T1000 (cell line): ENCODE measurements at regions not wholly inside any gene's neighbourhood (a gene's known extent, or its start where the extent isn't known, plus 50 kb on each side); places are given as distances from the start of the nearest gene placed in this dataset.

ENCODE experiments used
- DNase-seq: peaks from one replicate; lab custom pipeline; 2025; ENCODE audit warnings: mixed read lengths; lab: John Stamatoyannopoulos, UW

GRCh38 chr5:74188351-74189105 is 452.0 kb downstream of the ENC1 start:
- DNase-seq = no peak

- no peak for DNase-seq
These were observed 452.8 kb downstream of the ENC1 start for GRCh38 chr5:74187757-74188156.

GRCh38 chr5:74186356-74187315 is 453.9 kb downstream of the ENC1 start:
- no peak for DNase-seq

GRCh38 chr5:74185599-74185998 is 454.9 kb downstream of the ENC1 start:
- DNase-seq = no peak

GRCh38 chr5:74184649-74185048 is 455.9 kb downstream of the ENC1 start:
- DNase-seq = no peak

- no peak for DNase-seq
These were observed 457.5 kb downstream of the ENC1 start for GRCh38 chr5:74183041-74183440.

- no peak for DNase-seq
These were observed 457.9 kb downstream of the ENC1 start for GRCh38 chr5:74182603-74183002.

GRCh38 chr5:74179701-74180100 is 460.8 kb downstream of the ENC1 start:
- DNase-seq = no peak

GRCh38 chr5:74179179-74179578 is 461.3 kb downstream of the ENC1 start:
- peak; percentile 33 for DNase-seq

GRCh38 chr5:74177961-74178360 is 462.6 kb downstream of the ENC1 start:
- DNase-seq = no peak

- DNase-seq = no peak
These were observed 466.2 kb downstream of the ENC1 start for GRCh38 chr5:74174366-74174765.

- no peak for DNase-seq
These were observed 466.9 kb downstream of the ENC1 start for GRCh38 chr5:74173665-74174064.

GRCh38 chr5:74173241-74173640 is 467.3 kb downstream of the ENC1 start:
- no peak for DNase-seq

GRCh38 chr5:74169701-74170100 is 470.8 kb downstream of the ENC1 start:
- no peak for DNase-seq

GRCh38 chr5:74167930-74168315 is 472.6 kb downstream of the ENC1 start:
- DNase-seq = no peak

- peak; percentile 3 for DNase-seq
These were observed 473.2 kb downstream of the ENC1 start for GRCh38 chr5:74167206-74167929.

GRCh38 chr5:74166064-74166463 is 474.5 kb downstream of the ENC1 start:
- DNase-seq = no peak

GRCh38 chr5:74164725-74165235 is 475.7 kb downstream of the ENC1 start:
- no peak for DNase-seq

- DNase-seq = no peak
These were observed 478.0 kb downstream of the ENC1 start for GRCh38 chr5:74162524-74162923.

GRCh38 chr5:74161170-74161569 is 479.4 kb downstream of the ENC1 start:
- DNase-seq = no peak

GRCh38 chr5:74156728-74157383 is 483.7 kb downstream of the ENC1 start:
- DNase-seq = no peak

- no peak for DNase-seq
These were observed 485.0 kb downstream of the ENC1 start for GRCh38 chr5:74155501-74155900.
